Activated naive CD4-positive, alpha-beta T cell treated with anti-CD3 and anti-CD28 coated beads for 36 hours (primary cell): ENCODE measurements at regions not wholly inside any gene's neighbourhood (a gene's known extent, or its start where the extent isn't known, plus 50 kb on each side); places are given as distances from the start of the nearest gene placed in this dataset.

Experiments
- CTCF ChIA-PET: fragments of 350-600 bp; sonication (Branson Sonifier 250); formaldehyde crosslinking; loops from one replicate; lab custom pipeline; 2021; ENCODE audit warnings: antibody characterized with exemption; lab: Charles Lee
- DNase-seq: peaks from one replicate; pipeline ENCODE4 v3.0.0-alpha.2; 2020
- H3K27ac Mint-ChIP-seq: one replicate; pipeline ENCODE4 v1.8.0; 2021; ENCODE audit warnings: mild to moderate bottlenecking, mixed read lengths
- H3K27me3 Mint-ChIP-seq: one replicate; pipeline ENCODE4 v1.8.0; 2021; ENCODE audit warnings: low read depth, mixed read lengths
- H3K36me3 Mint-ChIP-seq: one replicate; pipeline ENCODE4 v1.8.0; 2021; ENCODE audit warnings: low read depth, mixed read lengths
- H3K4me1 Mint-ChIP-seq: one replicate; pipeline ENCODE4 v1.8.0; 2021; ENCODE audit warnings: low read depth, mixed read lengths
- H3K4me3 Mint-ChIP-seq: one replicate; pipeline ENCODE4 v1.8.0; 2021; ENCODE audit warnings: mild to moderate bottlenecking, moderate library complexity, mixed read lengths
- H3K9me3 Mint-ChIP-seq: one replicate; pipeline ENCODE4 v1.8.0; 2021; ENCODE audit warnings: mixed read lengths
- intact Hi-C: fragments of 100-400 bp; cut with micrococcal nuclease; formaldehyde crosslinking; loops from one replicate; pipeline ENCODE4 v1.15.1; 2023

- Mint-ChIP-seq H3K27ac (no peak overlapping the region), H3K9me3 (no peaks in the 10 kb centered on the region), H3K36me3 (no peaks in the 10 kb centered on the region), H3K4me3 (no peak overlapping the region), H3K4me1 (no peaks in the 10 kb centered on the region), H3K27me3 (no peaks in the 10 kb centered on the region)
- no peak for DNase-seq
- CTCF ChIA-PET, result no interaction called here
- intact Hi-C loops, result no loop called here
These were observed 60.7 kb upstream of the BDKRB2 start for GRCh38 chr14:96143906-96144305.

- intact Hi-C loops, result no loop called here
- Mint-ChIP-seq H3K27ac (no peak overlapping the region), H3K4me1 (no peaks in the 10 kb centered on the region), H3K27me3 (no peaks in the 10 kb centered on the region), H3K4me3 (no peak overlapping the region), H3K9me3 (no peaks in the 10 kb centered on the region), H3K36me3 (no peaks in the 10 kb centered on the region)
- DNase-seq, result no peak
- CTCF ChIA-PET, result no interaction called here
These were observed 59.3 kb upstream of the BDKRB2 start for GRCh38 chr14:96145116-96145864.

DNA sequence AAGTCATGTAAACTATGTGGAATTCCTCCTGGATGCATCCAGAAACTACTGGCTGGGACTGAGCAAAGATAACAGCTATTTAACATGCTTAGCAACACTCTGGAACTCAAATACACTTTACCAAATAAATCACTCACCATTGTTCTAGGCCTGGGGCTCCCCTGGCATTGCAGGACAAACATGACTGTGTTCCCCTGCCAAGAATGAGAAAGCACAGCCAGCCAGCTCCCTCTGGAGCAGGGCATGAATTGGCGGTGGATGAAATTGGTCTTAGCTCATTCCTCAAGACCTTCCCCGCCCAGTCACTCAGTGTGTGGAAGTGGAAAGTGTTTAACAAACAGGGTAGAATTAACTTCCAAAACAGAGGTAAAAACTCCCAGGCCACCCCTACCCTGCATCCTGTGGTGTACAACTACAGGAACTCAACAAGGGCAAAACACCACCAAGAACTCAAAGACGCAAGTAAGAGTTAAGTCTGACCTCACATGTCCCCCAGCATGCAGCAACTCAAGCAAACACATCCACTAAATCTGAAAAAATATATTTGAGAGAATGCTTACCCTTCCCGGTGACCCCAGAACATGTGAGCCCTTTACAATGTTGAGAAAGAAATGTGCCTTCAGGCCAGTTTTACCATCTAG is 58.4 kb upstream of the BDKRB2 start:
- H3K27me3 Mint-ChIP-seq, result no peaks in the 10 kb centered on the region
- CTCF ChIA-PET, result no interaction called here
- H3K27ac Mint-ChIP-seq, result no peak overlapping the region

GRCh38 chr14:96148631-96149030 is 56.0 kb upstream of the BDKRB2 start:
- H3K27ac Mint-ChIP-seq, result no peak overlapping the region
- H3K4me1 Mint-ChIP-seq, result no peaks in the 10 kb centered on the region
- H3K4me3 Mint-ChIP-seq, result no peak overlapping the region
- no peaks in the 10 kb centered on the region for H3K27me3 Mint-ChIP-seq
- H3K36me3 Mint-ChIP-seq, result no peaks in the 10 kb centered on the region
- DNase-seq, result no peak
- CTCF ChIA-PET, result no interaction called here
- H3K9me3 Mint-ChIP-seq, result no peaks in the 10 kb centered on the region
- intact Hi-C loops, result no loop called here

More for the DNA sequence above, 58.4 kb upstream of the BDKRB2 start:
- H3K4me1 Mint-ChIP-seq, result no peaks in the 10 kb centered on the region
- DNase-seq, result no peak
- no peaks in the 10 kb centered on the region for H3K9me3 Mint-ChIP-seq
- H3K4me3 Mint-ChIP-seq, result no peak overlapping the region
- intact Hi-C loops, result no loop called here
- H3K36me3 Mint-ChIP-seq, result no peaks in the 10 kb centered on the region

DNA sequence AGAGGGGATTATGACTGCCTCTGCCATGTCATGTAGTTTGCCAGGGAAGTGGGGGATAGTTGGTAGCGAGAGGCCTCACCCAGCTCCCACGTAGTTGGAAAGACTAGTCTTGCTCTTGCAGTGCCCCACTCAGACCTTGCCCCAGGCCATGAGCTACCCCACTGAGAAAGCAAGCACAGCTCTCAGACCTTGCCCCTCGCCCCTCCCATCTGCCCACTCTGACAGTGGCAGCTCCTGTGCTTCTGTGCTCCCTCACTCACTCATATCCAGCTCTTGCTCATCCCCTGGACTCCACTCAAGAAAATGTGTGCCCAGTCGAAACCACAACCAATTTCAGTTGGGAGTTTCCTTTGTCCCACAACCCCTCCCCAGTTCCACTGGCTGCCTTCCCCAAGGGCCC is 55.5 kb upstream of the BDKRB2 start:
- no peaks in the 10 kb centered on the region for H3K27me3 Mint-ChIP-seq
- intact Hi-C loops, result no loop called here
- H3K36me3 Mint-ChIP-seq, result no peaks in the 10 kb centered on the region
- H3K4me3 Mint-ChIP-seq, result no peak overlapping the region
- H3K9me3 Mint-ChIP-seq, result no peaks in the 10 kb centered on the region
- H3K27ac Mint-ChIP-seq, result no peak overlapping the region
- no peak for DNase-seq
- H3K4me1 Mint-ChIP-seq, result no peaks in the 10 kb centered on the region
- CTCF ChIA-PET, result no interaction called here

DNA sequence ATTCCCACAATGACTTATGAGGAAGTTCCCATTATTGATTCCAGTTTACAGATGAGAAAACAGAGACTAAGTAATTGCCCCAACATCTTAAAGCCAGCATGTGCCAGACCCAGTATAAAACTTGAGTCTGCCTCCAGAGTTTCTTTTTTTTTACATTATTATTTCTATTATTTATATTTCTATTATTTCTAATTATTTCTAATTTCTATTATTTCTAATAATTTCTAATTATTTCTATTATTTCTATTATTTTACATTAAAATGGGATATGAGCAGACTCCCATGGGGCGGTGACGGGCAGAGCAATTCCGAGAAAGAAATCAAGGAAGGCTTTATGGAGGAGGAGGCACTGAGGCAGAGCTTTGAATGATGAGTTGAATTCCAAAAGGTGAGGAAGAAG is 54.4 kb upstream of the BDKRB2 start:
- no peaks in the 10 kb centered on the region for H3K4me1 Mint-ChIP-seq
- intact Hi-C loops, result no loop called here
- H3K27me3 Mint-ChIP-seq, result no peaks in the 10 kb centered on the region
- H3K9me3 Mint-ChIP-seq, result no peaks in the 10 kb centered on the region
- H3K36me3 Mint-ChIP-seq, result no peaks in the 10 kb centered on the region
- H3K4me3 Mint-ChIP-seq, result no peak overlapping the region
- CTCF ChIA-PET, result no interaction called here
- no peak for DNase-seq
- no peak overlapping the region for H3K27ac Mint-ChIP-seq

GRCh38 chr14:96151242-96151641 is 53.4 kb upstream of the BDKRB2 start:
- Mint-ChIP-seq H3K27ac (no peak overlapping the region), H3K4me1 (no peaks in the 10 kb centered on the region)
- CTCF ChIA-PET, result no interaction called here

GRCh38 chr14:96153003-96153402 is 51.6 kb upstream of the BDKRB2 start:
- Mint-ChIP-seq H3K4me1 (no peaks in the 10 kb centered on the region), H3K27ac (no peak overlapping the region), H3K4me3 (no peak overlapping the region), H3K27me3 (no peaks in the 10 kb centered on the region), H3K9me3 (no peaks in the 10 kb centered on the region), H3K36me3 (no peaks in the 10 kb centered on the region)
- CTCF ChIA-PET, result interaction anchor here (0.6 to 1.3 kb wide), 2 partner anchors 26 to 122 kb away, joined by 4 to 5 read pairs; no protein-coding TSS in a partner anchor
- DNase-seq, result no peak
- intact Hi-C loops, result no loop called here

More at GRCh38 chr14:96151242-96151641, 53.4 kb upstream of the BDKRB2 start:
- H3K9me3 Mint-ChIP-seq, result no peaks in the 10 kb centered on the region
- no peak for DNase-seq
- no peaks in the 10 kb centered on the region for H3K36me3 Mint-ChIP-seq
- intact Hi-C loops, result no loop called here
- H3K27me3 Mint-ChIP-seq, result no peaks in the 10 kb centered on the region
- no peak overlapping the region for H3K4me3 Mint-ChIP-seq
